H4 (cell line): ENCODE measurements at regions not wholly inside any gene's neighbourhood (a gene's known extent, or its start where the extent isn't known, plus 50 kb on each side); places are given as distances from the start of the nearest gene placed in this dataset.
"Not testable (repeated sequence)": the region's sequence is repeated elsewhere in the genome, so short reads cannot be mapped to it uniquely, and the experiment has no call there.

ENCODE experiments used
- DNase-seq: peaks from one replicate; pipeline ENCODE4 v3.0.0-alpha.2; 2015; ENCODE audit warnings: low spot score

- no peak for DNase-seq
Measured at GRCh38 chr10:27390681-27391080, 113.4 kb upstream of the RAB18 start.

DNA sequence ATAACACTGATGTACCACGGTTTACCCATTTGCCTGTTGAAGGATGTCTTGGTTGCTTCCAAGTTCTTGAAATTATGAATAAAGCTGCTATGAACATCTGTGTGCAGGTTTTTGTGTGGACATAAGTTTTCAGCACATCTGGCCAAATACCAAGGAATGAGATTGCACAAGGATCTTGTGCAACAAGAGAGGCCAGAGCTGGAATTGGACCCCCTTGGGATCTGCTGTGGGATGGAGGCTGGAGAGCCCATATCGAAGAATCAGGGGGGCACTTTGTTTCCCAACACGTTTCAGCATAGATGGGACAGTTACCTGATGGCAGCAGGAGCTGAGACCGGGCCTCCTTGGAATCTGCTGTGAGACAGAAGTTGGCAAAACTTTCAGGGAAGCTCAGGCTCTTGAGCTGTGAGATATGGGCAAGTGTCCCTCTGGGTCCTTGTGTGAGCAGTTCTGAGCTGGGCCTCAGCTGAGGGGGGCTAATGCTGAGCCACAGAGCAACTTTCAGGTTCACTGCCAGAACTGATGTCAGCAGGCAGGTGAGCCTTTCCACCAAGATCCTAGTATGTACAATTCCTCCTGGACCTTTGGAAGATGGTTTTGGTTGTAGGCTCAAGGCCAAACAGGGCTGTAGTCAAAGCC, 115.2 kb upstream of the RAB18 start:
- no peak for DNase-seq

DNA sequence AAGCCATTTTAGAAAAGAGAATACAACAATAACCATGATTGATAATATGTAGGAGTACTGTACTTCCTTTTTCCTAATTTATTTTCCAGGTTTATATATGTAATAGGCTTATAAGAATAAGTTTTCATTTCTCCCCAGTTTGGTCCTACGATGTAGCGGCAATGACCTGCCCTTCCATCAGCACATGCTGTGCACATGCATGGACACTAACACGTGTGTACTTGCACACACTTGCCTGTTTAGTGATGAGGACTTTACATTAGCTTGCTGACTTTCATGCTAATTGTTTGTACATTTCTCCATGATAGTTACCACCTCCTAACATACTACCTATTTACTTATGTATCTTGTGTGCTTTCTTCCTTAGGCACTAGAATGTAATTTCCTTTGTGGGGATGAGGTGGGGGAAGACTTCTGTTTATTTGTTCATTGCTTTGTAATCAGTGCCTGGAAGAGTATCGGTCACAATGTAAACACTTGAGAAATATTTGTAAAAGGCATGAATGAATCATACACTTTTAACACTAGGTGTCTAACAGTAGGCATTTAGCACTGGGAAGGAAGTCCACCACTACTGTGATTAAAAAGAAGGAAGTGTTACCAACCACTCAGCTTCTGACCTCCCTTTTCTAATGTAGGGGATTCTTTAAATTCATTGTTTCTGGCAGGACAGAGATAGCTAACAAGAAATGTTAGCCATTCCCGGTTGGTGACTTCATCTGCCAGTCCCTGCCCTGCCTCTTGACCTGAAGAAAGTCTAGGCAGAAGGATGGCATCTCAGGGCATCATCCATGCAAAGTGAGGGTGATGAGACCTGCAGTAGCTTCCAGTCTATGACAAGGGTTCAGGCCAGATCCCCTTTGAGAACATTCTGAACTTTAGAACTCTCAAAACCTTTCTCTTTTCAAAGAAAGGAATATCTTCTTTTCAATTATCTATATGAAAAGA, 120.2 kb upstream of the RAB18 start:
- peak; percentile 62 for DNase-seq

DNA sequence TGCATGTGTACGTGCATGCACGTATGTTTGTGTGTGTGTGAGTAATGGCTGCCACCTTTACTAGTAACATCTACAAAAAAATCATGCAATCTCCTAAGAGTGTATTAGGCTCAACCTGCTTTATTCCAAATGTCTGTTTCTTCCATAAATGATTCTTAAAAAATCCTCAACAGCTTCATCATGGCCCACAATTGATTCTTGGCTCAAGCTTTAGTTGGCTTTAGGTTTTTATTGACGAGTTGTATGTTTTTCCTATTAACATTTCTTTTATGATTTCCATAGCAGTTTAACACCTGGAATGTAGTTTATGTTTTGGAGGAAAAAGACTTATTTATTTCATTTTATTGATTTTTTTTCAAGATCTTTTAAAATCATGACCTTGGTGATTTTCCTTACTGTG, 121.9 kb upstream of the RAB18 start:
- no peak for DNase-seq

- DNase-seq = no peak
Measured at GRCh38 chr10:27380929-27381358, 123.2 kb upstream of the RAB18 start.

GRCh38 chr10:27379041-27379440, 125.1 kb upstream of the RAB18 start:
- not testable (repeated sequence) for DNase-seq

DNA sequence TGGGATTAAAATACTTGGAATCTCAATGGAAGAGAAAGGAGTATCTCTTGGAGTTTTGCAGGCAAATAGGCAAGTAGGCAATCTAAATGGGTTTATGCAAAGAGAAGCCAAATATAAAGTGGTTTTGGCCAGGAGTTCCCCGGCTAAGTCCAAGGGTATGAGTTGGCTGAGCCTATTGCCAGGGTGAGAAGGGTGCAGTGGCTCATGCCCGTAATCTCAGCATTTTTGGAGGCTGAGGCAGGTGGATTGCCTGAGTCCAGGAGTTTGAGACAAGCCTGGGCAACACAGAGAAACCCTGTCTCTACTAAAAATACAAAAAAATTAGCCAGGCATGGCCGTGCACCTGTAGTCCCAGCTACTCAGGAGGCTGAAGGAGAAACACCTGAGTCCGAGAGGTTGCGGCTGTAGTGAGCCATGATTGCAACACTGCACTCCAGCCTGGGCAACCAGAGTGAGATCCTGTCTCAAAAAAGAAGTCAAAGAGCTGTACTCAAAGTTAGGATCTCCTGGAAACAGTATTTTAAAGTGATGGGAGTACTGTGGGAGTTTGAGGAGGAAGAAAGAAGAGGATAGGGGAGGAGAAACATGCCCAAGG, 130.4 kb upstream of the RAB18 start:
- DNase-seq = no peak

DNA sequence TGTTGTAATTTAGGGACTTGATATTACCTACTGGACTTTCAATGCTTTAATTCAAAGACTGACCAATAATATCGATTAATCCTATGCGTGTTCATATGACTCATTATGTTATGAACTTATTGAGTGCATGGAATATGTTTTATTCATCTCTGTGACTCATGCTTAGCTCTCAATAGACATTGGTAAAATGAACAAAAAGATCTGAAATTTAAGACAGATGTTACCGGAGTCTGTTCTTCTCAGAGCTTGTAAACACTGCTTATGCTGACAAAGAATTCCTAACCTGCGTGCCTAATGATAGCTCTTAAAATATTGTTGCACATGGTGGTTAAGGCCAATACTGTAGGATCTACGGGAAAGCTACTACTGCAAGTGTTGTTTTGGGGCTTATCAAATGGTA, 131.5 kb upstream of the ACBD5 start:
- no peak for DNase-seq

DNA sequence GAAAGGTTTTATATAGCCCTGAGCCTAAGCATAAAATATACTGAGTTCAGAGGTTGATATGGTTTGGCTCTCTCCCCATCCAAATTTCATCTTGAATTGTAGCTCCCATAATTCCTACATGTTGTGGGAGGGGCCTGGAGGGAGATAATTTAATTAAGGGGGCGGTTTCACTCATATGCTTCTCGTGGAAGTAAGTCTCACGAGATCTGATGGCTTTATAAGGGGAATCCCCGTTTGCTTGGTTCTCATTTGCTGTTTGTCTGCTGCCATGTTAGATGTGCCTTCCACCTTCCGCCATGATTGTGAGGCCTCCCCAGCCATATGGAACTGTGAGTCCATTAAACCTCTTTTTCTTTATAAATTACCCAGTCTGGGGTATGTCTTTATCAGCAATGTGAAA, 130.8 kb upstream of the ACBD5 start:
- not testable (repeated sequence) for DNase-seq

DNA sequence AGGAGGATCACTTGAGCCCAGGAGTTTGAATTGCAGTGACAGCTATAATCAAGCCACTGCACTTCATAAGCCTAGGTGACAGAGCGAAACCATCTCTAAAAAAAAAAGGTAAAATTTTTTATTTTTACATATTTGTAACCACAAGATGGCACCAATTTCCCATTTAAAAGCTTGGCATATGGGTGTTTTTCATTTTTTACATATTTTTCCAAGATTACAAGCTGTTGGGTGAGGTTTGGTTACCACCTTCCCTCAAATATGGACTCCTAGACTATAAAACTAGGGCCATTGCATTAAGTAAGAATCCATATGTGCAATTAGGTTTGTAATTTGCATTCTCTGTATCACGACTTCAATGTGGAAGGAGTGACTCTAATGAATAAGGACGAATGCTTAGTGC, 129.3 kb upstream of the ACBD5 start:
- no peak for DNase-seq

GRCh38 chr10:27368706-27369105, 128.1 kb upstream of the ACBD5 start:
- no peak for DNase-seq

- no peak for DNase-seq
Measured at GRCh38 chr10:27366769-27367168, 126.2 kb upstream of the ACBD5 start.

DNA sequence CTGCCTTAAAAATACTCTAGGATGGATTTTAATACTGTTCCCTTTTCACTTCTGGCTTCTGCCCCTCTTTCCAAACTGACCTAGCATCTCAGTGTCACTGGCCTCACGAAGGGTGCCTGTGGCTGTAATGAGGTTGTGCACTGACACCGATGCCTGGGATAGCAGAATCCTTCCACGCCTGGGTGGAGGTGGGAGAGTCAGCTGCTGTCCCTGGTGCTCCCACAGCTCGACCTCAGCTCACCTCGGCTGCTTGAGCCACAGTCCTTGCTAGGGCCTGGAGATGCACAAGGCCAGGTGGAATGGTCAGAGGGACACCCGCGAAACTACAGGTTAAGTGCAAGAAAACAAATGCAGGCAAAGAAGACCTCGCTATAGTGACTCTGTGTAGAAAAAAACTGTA, 123.4 kb upstream of the ACBD5 start:
- no peak for DNase-seq

- DNase-seq = peak; percentile 67
Measured at GRCh38 chr10:27360581-27361172, 120.1 kb upstream of the ACBD5 start.

- no peak for DNase-seq
Measured at GRCh38 chr10:27359792-27360355, 119.3 kb upstream of the ACBD5 start.

GRCh38 chr10:27356738-27357137, 116.1 kb upstream of the ACBD5 start:
- DNase-seq = no peak

DNA sequence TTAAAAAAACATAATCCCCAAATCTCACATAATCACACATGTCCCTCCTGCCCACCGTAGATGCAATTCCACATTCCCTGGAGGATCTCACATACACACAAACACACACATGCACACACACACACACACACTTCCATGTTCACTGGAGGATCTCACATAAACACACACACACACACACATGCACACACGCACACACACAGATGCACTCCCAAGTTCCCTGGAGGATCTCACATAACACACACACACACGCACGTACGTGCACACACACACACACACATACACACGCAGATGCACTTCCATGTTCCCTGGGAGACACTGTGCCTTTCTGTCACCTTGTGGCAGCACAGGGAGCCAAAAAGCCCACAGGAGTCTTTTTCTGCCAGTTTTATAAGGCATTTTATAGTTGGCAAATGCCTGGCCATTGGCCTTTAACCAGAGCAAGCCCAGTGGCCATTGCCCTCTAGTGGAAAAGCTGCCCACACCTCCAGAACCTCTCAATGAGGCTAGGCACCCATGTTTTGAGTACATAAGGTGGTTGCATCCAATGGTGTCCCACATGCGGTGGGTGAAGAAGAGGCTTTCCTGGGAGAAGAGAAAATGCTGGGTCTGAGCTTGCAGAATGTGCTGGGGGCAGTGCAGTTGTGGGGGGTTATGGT, 115.4 kb upstream of the ACBD5 start:
- DNase-seq = no peak

DNA sequence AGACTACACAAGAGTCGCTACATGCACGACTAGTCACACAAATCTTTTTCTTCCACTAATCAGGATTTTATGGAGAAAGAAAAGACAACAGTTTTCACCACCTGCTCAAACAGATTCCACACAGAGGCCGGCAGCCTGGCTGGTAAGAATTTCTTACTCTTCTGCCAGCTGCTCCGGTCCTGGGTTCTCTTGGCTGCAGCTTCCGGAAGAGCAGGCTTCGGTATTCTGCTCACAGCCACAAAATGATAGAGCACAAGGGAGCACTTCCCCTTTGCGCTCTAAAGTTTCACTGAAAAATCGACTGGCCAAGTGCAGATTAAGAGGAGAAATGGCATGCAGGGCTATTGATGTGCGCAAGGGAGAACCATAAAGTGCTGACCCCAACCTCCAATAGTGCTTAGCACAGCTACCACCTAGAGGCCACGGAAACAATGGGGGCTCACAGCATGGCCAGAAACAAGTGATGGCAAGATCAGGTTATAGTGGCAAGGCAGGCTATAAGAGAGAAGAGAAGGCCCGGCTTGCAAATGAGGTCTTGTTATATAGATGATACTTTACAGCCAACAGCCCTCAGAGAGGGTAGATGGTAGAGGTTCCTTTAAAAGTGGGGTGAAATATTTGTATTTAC, 114.2 kb upstream of the ACBD5 start:
- DNase-seq = not testable (repeated sequence)

GRCh38 chr10:27354100-27354499, 113.5 kb upstream of the ACBD5 start:
- not testable (repeated sequence) for DNase-seq

- DNase-seq = no peak
Measured at GRCh38 chr10:27349987-27350386, 109.4 kb upstream of the ACBD5 start.

GRCh38 chr10:27347827-27348207, 107.2 kb upstream of the ACBD5 start:
- not testable (repeated sequence) for DNase-seq
